HFF-Myc (cell line): ENCODE measurements at regions not wholly inside any gene's neighbourhood (a gene's known extent, or its start where the extent isn't known, plus 50 kb on each side); places are given as distances from the start of the nearest gene placed in this dataset.

Experiments used
- DNase-seq: peaks from one replicate; pipeline ENCODE4 v3.0.0-alpha.2; 2011; ENCODE audit warnings: low read depth; ENCODE audit errors: extremely low read depth
- H3K4me3 ChIP-seq: replicated peaks from 2 replicates; pipeline ENCODE4 v1.5.1; 2011; ENCODE audit warnings: low read depth, mild to moderate bottlenecking, control low read depth, low read length
- CTCF ChIP-seq: IDR thresholded peaks from 2 replicates; pipeline ENCODE4 v1.5.1; 2012; ENCODE audit warnings: mild to moderate bottlenecking, low read depth, low read length, control low read depth; ENCODE audit errors: missing control alignments

- no peak for DNase-seq
- no peak for TF ChIP-seq CTCF
- no peak overlapping the region for H3K4me3 ChIP-seq
Measured at GRCh38 chr4:176492646-176493302, 173.0 kb downstream of the SPCS3 start.

- no peak for TF ChIP-seq CTCF
- DNase-seq = peak; percentile 61
- H3K4me3 ChIP-seq = no peak overlapping the region
Measured at GRCh38 chr4:176498617-176499256, 179.0 kb downstream of the SPCS3 start.

DNA sequence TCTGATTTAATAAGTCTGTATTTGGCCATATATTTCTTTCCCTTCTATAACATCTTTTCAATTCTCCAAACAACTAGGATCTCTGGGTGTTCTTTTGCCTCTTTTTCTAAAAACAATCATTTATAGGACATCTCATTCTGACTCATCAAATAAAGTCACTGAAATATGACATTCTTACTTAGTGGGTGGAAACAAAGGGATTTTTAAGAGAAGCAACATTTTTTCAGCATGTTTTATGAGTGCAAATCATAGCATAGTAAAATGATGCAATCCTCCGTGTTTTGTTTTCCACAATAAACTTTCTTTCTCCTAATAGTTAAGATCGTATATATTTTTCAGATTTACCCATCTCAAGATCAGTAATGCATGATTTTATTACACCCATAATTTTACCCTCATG is 179.8 kb downstream of the SPCS3 start:
- TF ChIP-seq CTCF = no peak
- H3K4me3 ChIP-seq = no peak overlapping the region
- DNase-seq = peak; percentile 42

DNA sequence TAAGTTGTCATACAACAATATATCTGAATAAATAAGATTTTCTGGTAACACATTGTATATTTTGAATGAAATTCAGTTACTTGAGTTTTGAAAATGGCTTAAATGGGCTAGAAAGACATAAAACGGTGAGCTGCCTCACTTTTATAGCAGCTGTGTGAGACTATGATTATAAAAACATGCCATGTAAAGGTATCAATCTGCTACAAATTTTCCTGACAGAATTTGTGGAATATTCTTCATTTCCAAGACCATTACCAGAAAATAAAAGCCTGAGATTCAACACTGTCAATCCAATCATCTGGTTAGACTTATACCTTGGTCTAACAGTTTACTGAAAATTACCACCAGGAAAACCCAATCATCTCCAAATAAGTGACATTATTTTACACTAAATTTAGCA is 181.1 kb downstream of the SPCS3 start:
- H3K4me3 ChIP-seq = no peak overlapping the region
- TF ChIP-seq CTCF = no peak
- DNase-seq = no peak

- no peak for TF ChIP-seq CTCF
- no peak for DNase-seq
- no peak overlapping the region for H3K4me3 ChIP-seq
Measured at GRCh38 chr4:176504118-176504517, 184.4 kb downstream of the SPCS3 start.

- no peak overlapping the region for H3K4me3 ChIP-seq
- TF ChIP-seq CTCF = no peak
Measured at GRCh38 chr4:176507845-176508533, 188.2 kb downstream of the SPCS3 start.

More at GRCh38 chr4:176507845-176508533, 188.2 kb downstream of the SPCS3 start:
- DNase-seq = no peak
